Uterus (tissue), 3 donors: ENCODE measurements at regions not wholly inside any gene's neighbourhood (a gene's known extent, or its start where the extent isn't known, plus 50 kb on each side); places are given as distances from the start of the nearest gene placed in this dataset.

ENCODE experiments used
- DNase-seq, 2 donors: peaks; one replicate each; pipeline ENCODE4 v3.0.0-alpha.2; 2019 to 2020
- H3K27ac ChIP-seq, 2 donors: fragments of 200-600 bp; sonication (generic); 1 replicate in 1 of 2; 2 replicates in 1 of 2; pipeline ENCODE4 v1.5.1; 2016 to 2018
- H3K27me3 ChIP-seq, 2 donors: fragments of 200-600 bp; sonication (generic); one replicate each; pipeline ENCODE4 v1.5.1; 2018 to 2019; ENCODE audit warnings: control low read depth in 1 of 2
- H3K36me3 ChIP-seq, 2 donors: fragments of 200-600 bp; sonication (generic); one replicate each; pipeline ENCODE4 v1.5.1; 2019; ENCODE audit warnings: control low read depth in 1 of 2
- H3K4me1 ChIP-seq, 2 donors: fragments of 200-600 bp; sonication (generic); one replicate each; pipeline ENCODE4 v1.5.1; 2018 to 2019; ENCODE audit warnings: control low read depth in 1 of 2
- H3K4me3 ChIP-seq, 2 donors: fragments of 200-600 bp; sonication (generic); 1 replicate in 1 of 2; 2 replicates in 1 of 2; pipeline ENCODE4 v1.5.1; 2018 to 2019; ENCODE audit warnings: mild to moderate bottlenecking in 1 of 2
- H3K9me3 ChIP-seq, 2 donors: fragments of 200-600 bp; sonication (generic); one replicate each; pipeline ENCODE4 v1.5.1; 2019; ENCODE audit warnings: control low read depth in 1 of 2
- POLR2A ChIP-seq, 2 donors: fragments of 450-650 bp; IDR thresholded peaks; one replicate each; pipeline ENCODE4 v1.6.1; 2016; ENCODE audit warnings: antibody characterized with exemption in 2 of 2, mild to moderate bottlenecking in 1 of 2, moderate library complexity in 1 of 2
- intact Hi-C: fragments of 100-400 bp; cut with DNase I; formaldehyde crosslinking; loops from one replicate; pipeline ENCODE4 v1.15.1; 2023; ENCODE audit warnings: low total_unique reads
- TF ChIP-seq, protein P1 (sequence below), 4 experiments: fragments of 200-600 bp in 2 of 4; fragments of 450-650 bp in 2 of 4; sonication (generic) in 2 of 4; IDR thresholded peaks; one replicate each; pipeline ENCODE4 v1.5.1; 2016 to 2019; ENCODE audit warnings: antibody characterized with exemption in 4 of 4, mild to moderate bottlenecking in 2 of 4, moderate library complexity in 1 of 4
- donor health status: DM: yes; HTN: yes; CAD: no.

DNA sequence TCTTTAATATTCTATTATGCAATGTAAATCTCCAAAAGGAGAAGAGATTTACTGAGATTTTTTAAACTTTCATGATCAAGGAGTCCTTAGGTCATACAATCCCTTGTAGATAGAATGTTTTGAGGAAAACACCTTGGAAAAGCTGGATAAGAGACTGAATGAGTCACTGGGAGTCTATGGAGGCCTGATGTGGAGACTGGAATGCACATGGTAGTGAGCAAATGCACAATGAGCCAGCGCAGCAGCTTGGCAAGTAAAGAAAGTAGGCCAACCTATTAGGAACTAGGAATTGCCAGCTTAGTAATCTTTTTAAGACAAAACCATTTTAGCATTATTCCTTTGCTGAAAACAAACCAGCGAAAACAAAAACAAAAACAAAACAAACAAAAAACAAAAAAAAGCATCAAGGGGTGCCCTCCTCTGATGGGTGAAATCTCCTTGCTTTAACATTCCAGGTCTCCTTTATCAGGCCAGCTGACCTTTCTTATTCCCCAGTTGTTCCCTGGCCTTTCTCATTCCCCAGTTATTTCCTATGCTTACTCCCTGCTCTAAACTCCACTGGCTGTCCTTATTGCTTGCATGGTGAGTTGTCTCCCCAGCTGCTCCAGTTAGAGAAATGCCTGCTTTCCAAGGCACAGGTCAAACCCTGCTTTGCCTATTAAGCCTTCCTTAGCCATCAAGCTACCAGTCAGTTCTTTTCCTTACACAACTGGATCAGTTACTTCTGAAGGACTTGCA lies 135.8 kb downstream of the PLCE1 start:
- Histone ChIP-seq H3K9me3 (no peaks in the 10 kb centered on the region), H3K4me3 (no peak overlapping the region), H3K27ac (no peak overlapping the region), H3K36me3 (no peaks in the 10 kb centered on the region), H3K4me1 (no peaks in the 10 kb centered on the region), H3K27me3 (no peaks in the 10 kb centered on the region)
- intact Hi-C loops: no loop called here
- no peak for DNase-seq
- TF ChIP-seq POLR2A (IDR thresholded peaks at IDR 0.05): no peak
- TF ChIP-seq, protein P1, sequence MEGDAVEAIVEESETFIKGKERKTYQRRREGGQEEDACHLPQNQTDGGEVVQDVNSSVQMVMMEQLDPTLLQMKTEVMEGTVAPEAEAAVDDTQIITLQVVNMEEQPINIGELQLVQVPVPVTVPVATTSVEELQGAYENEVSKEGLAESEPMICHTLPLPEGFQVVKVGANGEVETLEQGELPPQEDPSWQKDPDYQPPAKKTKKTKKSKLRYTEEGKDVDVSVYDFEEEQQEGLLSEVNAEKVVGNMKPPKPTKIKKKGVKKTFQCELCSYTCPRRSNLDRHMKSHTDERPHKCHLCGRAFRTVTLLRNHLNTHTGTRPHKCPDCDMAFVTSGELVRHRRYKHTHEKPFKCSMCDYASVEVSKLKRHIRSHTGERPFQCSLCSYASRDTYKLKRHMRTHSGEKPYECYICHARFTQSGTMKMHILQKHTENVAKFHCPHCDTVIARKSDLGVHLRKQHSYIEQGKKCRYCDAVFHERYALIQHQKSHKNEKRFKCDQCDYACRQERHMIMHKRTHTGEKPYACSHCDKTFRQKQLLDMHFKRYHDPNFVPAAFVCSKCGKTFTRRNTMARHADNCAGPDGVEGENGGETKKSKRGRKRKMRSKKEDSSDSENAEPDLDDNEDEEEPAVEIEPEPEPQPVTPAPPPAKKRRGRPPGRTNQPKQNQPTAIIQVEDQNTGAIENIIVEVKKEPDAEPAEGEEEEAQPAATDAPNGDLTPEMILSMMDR (IDR thresholded peaks at IDR 0.05): no peak

DNA sequence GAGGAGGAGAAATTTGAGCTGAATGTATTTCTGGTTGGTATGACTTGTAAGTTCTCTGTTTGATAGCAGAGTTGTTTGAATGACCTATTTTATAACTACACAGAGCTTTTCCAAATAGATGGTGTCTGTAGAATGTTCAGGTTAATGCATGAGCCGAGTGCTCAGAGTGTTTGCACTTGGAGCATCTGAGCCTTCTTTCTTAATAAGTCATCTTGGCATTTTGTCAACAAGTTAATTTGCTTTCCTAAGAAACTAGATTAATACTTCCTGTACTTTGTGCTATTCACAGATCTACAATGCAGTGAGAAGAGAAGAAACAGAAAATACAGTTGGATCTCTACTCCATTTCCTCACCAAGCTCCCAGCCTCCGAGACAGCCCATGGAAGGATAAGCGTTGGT lies 138.2 kb downstream of the PLCE1 start:
- Histone ChIP-seq H3K36me3 (no peaks in the 10 kb centered on the region), H3K4me3 (no peak overlapping the region), H3K27me3 (no peaks in the 10 kb centered on the region), H3K9me3 (no peaks in the 10 kb centered on the region), H3K4me1 (no peaks in the 10 kb centered on the region), H3K27ac (no peak overlapping the region)
- DNase-seq: no peak
- TF ChIP-seq POLR2A (IDR thresholded peaks at IDR 0.05): no peak
- TF ChIP-seq, protein P1 (IDR thresholded peaks at IDR 0.05): no peak
- intact Hi-C loops: no loop called here

DNA sequence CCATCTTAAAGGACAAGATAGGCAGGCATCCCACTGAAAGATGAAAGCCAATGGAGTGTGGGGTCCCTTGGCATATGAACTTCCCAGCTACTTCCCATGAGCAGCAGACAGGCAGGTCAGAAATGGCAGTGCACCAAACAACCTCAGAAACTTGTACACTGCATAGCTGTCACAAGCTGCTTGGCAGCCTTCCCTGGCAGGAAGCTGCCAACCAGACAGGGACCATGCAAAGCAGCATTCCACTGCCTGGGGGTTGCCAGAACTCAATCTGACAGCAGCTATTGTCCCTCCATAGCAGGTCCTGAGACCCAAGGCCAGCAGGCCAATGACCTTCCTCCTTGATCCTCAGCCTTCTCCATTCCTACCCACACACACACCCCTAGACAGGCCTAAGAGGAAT lies 139.5 kb downstream of the PLCE1 start:
- Histone ChIP-seq H3K9me3 (no peaks in the 10 kb centered on the region), H3K36me3 (no peaks in the 10 kb centered on the region), H3K27me3 (no peaks in the 10 kb centered on the region), H3K27ac (no peak overlapping the region), H3K4me1 (no peaks in the 10 kb centered on the region), H3K4me3 (no peak overlapping the region)
- no peak for TF ChIP-seq POLR2A (IDR thresholded peaks at IDR 0.05)
- TF ChIP-seq, protein P1 (IDR thresholded peaks at IDR 0.05): no peak
- no peak for DNase-seq
- intact Hi-C loops: no loop called here

DNA sequence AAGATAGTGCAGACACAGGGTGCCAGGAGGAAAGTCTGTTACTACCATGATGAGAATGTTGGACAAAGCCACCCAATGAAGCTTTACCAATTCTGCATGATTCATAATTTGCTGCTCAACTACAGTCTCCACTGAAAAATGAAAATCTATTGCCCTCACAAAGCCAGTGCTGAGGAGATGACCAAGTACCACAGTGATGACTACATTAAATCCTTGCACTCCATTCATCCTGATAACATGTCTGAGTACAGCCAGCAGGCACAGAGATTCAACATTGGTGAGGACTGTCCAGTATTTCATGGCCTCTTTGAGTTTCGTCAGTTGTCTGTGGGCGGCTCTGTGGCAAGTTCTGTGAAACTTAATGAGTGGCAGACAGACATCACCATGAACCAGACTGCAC lies 144.0 kb downstream of the PLCE1 start:
- intact Hi-C loops: no loop called here
- TF ChIP-seq, protein P1 (IDR thresholded peaks at IDR 0.05): no peak
- TF ChIP-seq POLR2A (IDR thresholded peaks at IDR 0.05): no peak
- H3K36me3 ChIP-seq: no peaks in the 10 kb centered on the region
- no peaks in the 10 kb centered on the region for H3K9me3 ChIP-seq
- no peaks in the 10 kb centered on the region for H3K4me1 ChIP-seq
- DNase-seq: no peak
- H3K27me3 ChIP-seq: no peaks in the 10 kb centered on the region
- H3K4me3 ChIP-seq: no peak overlapping the region
- H3K27ac ChIP-seq: no peak overlapping the region

DNA sequence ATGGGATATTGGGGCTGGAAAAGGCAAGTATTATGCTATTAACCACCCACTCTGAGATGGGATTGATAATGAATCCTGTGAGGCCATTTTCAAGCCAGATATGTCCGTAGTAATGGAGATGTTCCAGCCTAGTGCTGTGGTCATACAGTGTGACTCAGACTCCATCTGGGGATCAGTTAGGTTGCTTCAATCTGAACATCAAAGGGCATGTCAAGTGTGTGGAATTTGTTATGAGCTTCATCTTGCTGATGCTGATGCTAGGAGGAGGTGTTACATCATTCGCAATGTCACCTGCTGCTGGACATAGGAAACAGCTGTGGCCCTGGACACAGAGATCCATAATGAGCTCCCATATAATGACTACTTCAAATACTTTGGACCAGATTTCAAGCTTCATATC lies 144.7 kb downstream of the PLCE1 start:
- H3K27ac ChIP-seq: no peak overlapping the region
- intact Hi-C loops: no loop called here
- no peak for DNase-seq
- H3K4me3 ChIP-seq: no peak overlapping the region
- H3K36me3 ChIP-seq: no peaks in the 10 kb centered on the region
- H3K9me3 ChIP-seq: no peaks in the 10 kb centered on the region
- no peaks in the 10 kb centered on the region for H3K27me3 ChIP-seq
- H3K4me1 ChIP-seq: no peaks in the 10 kb centered on the region
- TF ChIP-seq, protein P1 (IDR thresholded peaks at IDR 0.05): no peak
